ENCODE measurements at regions not wholly inside any gene's neighbourhood (a gene's known extent, or its start where the extent isn't known, plus 50 kb on each side); places are given as distances from the start of the nearest gene placed in this dataset.
"Not testable (repeated sequence)": the region's sequence is repeated elsewhere in the genome, so short reads cannot be mapped to it uniquely, and the experiment has no call there.

- no peak for TF ChIP-seq EZH2phosphoT487 (IDR thresholded peaks at IDR 0.05; ENCODE audit: unreplicated experiment)
These were observed 97.0 kb upstream of the ZC4H2 start (continued) for GRCh38 chrX:65073233-65073632.

- no peak for DNase-seq (ENCODE audit: low spot score)
These were observed 96.3 kb upstream of the ZC4H2 start for GRCh38 chrX:65072590-65072989.

GRCh38 chrX:65058626-65059025 lies 82.4 kb upstream of the ZC4H2 start:
- H3K27ac Mint-ChIP-seq; H3K27me3 Mint-ChIP-seq (ENCODE audit: insufficient read depth, low read depth, poor library complexity); H3K4me2 ChIP-seq; H3K36me3 ChIP-seq (ENCODE audit: insufficient read depth); ATAC-seq; H3K4me3 ChIP-seq; H2AFZ ChIP-seq; H3K4me3 Mint-ChIP-seq; H3K27me3 ChIP-seq (ENCODE audit: insufficient read depth); H3K4me1 ChIP-seq (ENCODE audit: insufficient read depth); H4K20me1 ChIP-seq (replicated peaks; ENCODE audit: insufficient read depth); H3K9me2 ChIP-seq (ENCODE audit: insufficient read depth); H3K27ac ChIP-seq (ENCODE audit: low read depth); H3K4me1 Mint-ChIP-seq; H3K79me2 ChIP-seq (replicated peaks; ENCODE audit: insufficient read depth); DNase-seq (ENCODE audit: low spot score); H3F3A ChIP-seq (replicated peaks; ENCODE audit: low read depth): not testable (repeated sequence)
- peaks cover 29% of the 10 kb centered on the region; the same call in 2 of the 3 replicates for H3K9me3 Mint-ChIP-seq
- H3K36me3 Mint-ChIP-seq (ENCODE audit: low read depth): peaks cover 46% of the 10 kb centered on the region

More at GRCh38 chrX:65072590-65072989, 96.3 kb upstream of the ZC4H2 start:
- Histone ChIP-seq H3K27ac (ENCODE audit: low read depth) (no peak overlapping the region), H3K79me2 (replicated peaks; ENCODE audit: insufficient read depth) (no peaks in the 10 kb centered on the region), H3K36me3 (ENCODE audit: insufficient read depth) (no peaks in the 10 kb centered on the region), H3K4me2 (no peak overlapping the region), H3K4me3 (no peak overlapping the region), H4K20me1 (replicated peaks; ENCODE audit: insufficient read depth) (no peaks in the 10 kb centered on the region), H2AFZ (no peak overlapping the region), H3F3A (replicated peaks; ENCODE audit: low read depth) (no peaks in the 10 kb centered on the region), H3K27me3 (ENCODE audit: insufficient read depth) (no peaks in the 10 kb centered on the region), H3K4me1 (ENCODE audit: insufficient read depth) (peaks cover 3% of the 10 kb centered on the region; the same call in 1 of the 2 replicates), H3K9me2 (ENCODE audit: insufficient read depth) (no peaks in the 10 kb centered on the region)
- Mint-ChIP-seq H3K4me1 (peaks cover 6% of the 10 kb centered on the region; the same call in 1 of the 3 replicates), H3K9me3 (peaks cover 16% of the 10 kb centered on the region), H3K36me3 (ENCODE audit: low read depth) (peaks cover 64% of the 10 kb centered on the region), H3K27me3 (ENCODE audit: insufficient read depth, low read depth, poor library complexity) (peaks cover 5% of the 10 kb centered on the region), H3K27ac (no peak overlapping the region; the same call in 1 of the 2 replicates), H3K4me3 (no peak overlapping the region)
- TF ChIP-seq REST (IDR thresholded peaks at IDR 0.05; ENCODE audit: unreplicated experiment) (no peak), CREB1 (CRISPR knock-in tag; IDR thresholded peaks at IDR 0.05; ENCODE audit: low read depth) (no peak), ZNF114 (CRISPR knock-in tag; IDR thresholded peaks at IDR 0.05) (no peak)
- no peak for ATAC-seq

GRCh38 chrX:65045001-65045400 lies 68.8 kb upstream of the ZC4H2 start:
- Mint-ChIP-seq H3K4me3 (no peak overlapping the region), H3K27ac (no peak overlapping the region), H3K36me3 (ENCODE audit: low read depth) (peaks cover 18% of the 10 kb centered on the region), H3K9me3 (peaks cover 20% of the 10 kb centered on the region; the same call in 2 of the 3 replicates), H3K27me3 (ENCODE audit: insufficient read depth, low read depth, poor library complexity) (no peaks in the 10 kb centered on the region), H3K4me1 (no peaks in the 10 kb centered on the region)
- Histone ChIP-seq H3K4me2 (no peak overlapping the region), H3K27me3 (ENCODE audit: insufficient read depth) (no peaks in the 10 kb centered on the region), H4K20me1 (replicated peaks; ENCODE audit: insufficient read depth) (no peaks in the 10 kb centered on the region), H3K4me3 (no peak overlapping the region), H3F3A (replicated peaks; ENCODE audit: low read depth) (no peaks in the 10 kb centered on the region), H2AFZ (no peak overlapping the region), H3K27ac (ENCODE audit: low read depth) (no peak overlapping the region), H3K79me2 (replicated peaks; ENCODE audit: insufficient read depth) (no peaks in the 10 kb centered on the region), H3K9me2 (ENCODE audit: insufficient read depth) (no peaks in the 10 kb centered on the region), H3K4me1 (ENCODE audit: insufficient read depth) (no peaks in the 10 kb centered on the region), H3K36me3 (ENCODE audit: insufficient read depth) (no peaks in the 10 kb centered on the region)
- DNase-seq (ENCODE audit: low spot score) (no peak), ATAC-seq (no peak)
- no peak for TF ChIP-seq NANOG (IDR thresholded peaks at IDR 0.05; ENCODE audit: borderline replicate concordance)
- TF ChIP-seq EZH2 (IDR thresholded peaks at IDR 0.05; ENCODE audit: low read depth, unreplicated experiment): no peak
